ENCODE measurements at regions not wholly inside any gene's neighbourhood (a gene's known extent, or its start where the extent isn't known, plus 50 kb on each side); places are given as distances from the start of the nearest gene placed in this dataset.

GRCh38 chr18:64712035-64712434, 563.1 kb upstream of the LINC00305 start:
- TF ChIP-seq CTCF (IDR thresholded peaks at IDR 0.05) (no peak), POLR2A (IDR thresholded peaks at IDR 0.05) (no peak)
- no peaks in the 10 kb centered on the region for H3K9me3 ChIP-seq
- H3K27ac ChIP-seq, result no peak overlapping the region
- H3K4me1 ChIP-seq, result no peaks in the 10 kb centered on the region
- no peaks in the 10 kb centered on the region for H3K27me3 ChIP-seq
- DNase-seq, result no peak
- no peak overlapping the region for H3K4me3 ChIP-seq
- intact Hi-C loops (cut with DNase I; ENCODE audit: low total_unique reads), result no loop called here
- no peaks in the 10 kb centered on the region for H3K36me3 ChIP-seq

- no peak for DNase-seq
- no peak for TF ChIP-seq POLR2A (IDR thresholded peaks at IDR 0.05)
- no peak for TF ChIP-seq CTCF (IDR thresholded peaks at IDR 0.05)
- Histone ChIP-seq H3K4me1 (no peaks in the 10 kb centered on the region), H3K4me3 (no peak overlapping the region), H3K36me3 (no peaks in the 10 kb centered on the region), H3K27me3 (no peaks in the 10 kb centered on the region), H3K27ac (no peak overlapping the region), H3K9me3 (no peaks in the 10 kb centered on the region)
- intact Hi-C loops (cut with DNase I; ENCODE audit: low total_unique reads), result no loop called here
These were observed 561.4 kb upstream of the LINC00305 start for GRCh38 chr18:64710105-64710861.

- no peaks in the 10 kb centered on the region for H3K4me1 ChIP-seq
- H3K27me3 ChIP-seq, result no peaks in the 10 kb centered on the region
- H3K36me3 ChIP-seq, result no peaks in the 10 kb centered on the region
- TF ChIP-seq CTCF (IDR thresholded peaks at IDR 0.05) (no peak), POLR2A (IDR thresholded peaks at IDR 0.05) (no peak)
- H3K27ac ChIP-seq, result no peak overlapping the region
- intact Hi-C loops (cut with DNase I; ENCODE audit: low total_unique reads), result no loop called here
- no peaks in the 10 kb centered on the region for H3K9me3 ChIP-seq
- DNase-seq, result no peak
- no peak overlapping the region for H3K4me3 ChIP-seq
These were observed 558.2 kb upstream of the LINC00305 start for GRCh38 chr18:64707052-64707451.

- H3K4me3 ChIP-seq, result no peak overlapping the region
- no peaks in the 10 kb centered on the region for H3K4me1 ChIP-seq
- H3K27me3 ChIP-seq, result no peaks in the 10 kb centered on the region
- H3K27ac ChIP-seq, result no peak overlapping the region
- H3K36me3 ChIP-seq, result no peaks in the 10 kb centered on the region
- no peak for TF ChIP-seq POLR2A (IDR thresholded peaks at IDR 0.05)
- TF ChIP-seq CTCF (IDR thresholded peaks at IDR 0.05), result no peak
- no peaks in the 10 kb centered on the region for H3K9me3 ChIP-seq
- no peak for DNase-seq
- intact Hi-C loops (cut with DNase I; ENCODE audit: low total_unique reads), result no loop called here
These were observed 550.2 kb upstream of the LINC00305 start for GRCh38 chr18:64699081-64699480.

GRCh38 chr18:64695851-64696553, 547.1 kb upstream of the LINC00305 start:
- no peaks in the 10 kb centered on the region for H3K4me1 ChIP-seq
- no peaks in the 10 kb centered on the region for H3K36me3 ChIP-seq
- no peak for DNase-seq
- H3K27ac ChIP-seq, result no peak overlapping the region
- no peaks in the 10 kb centered on the region for H3K27me3 ChIP-seq
- H3K4me3 ChIP-seq, result no peak overlapping the region
- H3K9me3 ChIP-seq, result no peaks in the 10 kb centered on the region
- TF ChIP-seq CTCF (IDR thresholded peaks at IDR 0.05), result no peak
- no peak for TF ChIP-seq POLR2A (IDR thresholded peaks at IDR 0.05)
- intact Hi-C loops (cut with DNase I; ENCODE audit: low total_unique reads), result no loop called here
